ENCODE measurements at regions not wholly inside any gene's neighbourhood (a gene's known extent, or its start where the extent isn't known, plus 50 kb on each side); places are given as distances from the start of the nearest gene placed in this dataset.

DNA sequence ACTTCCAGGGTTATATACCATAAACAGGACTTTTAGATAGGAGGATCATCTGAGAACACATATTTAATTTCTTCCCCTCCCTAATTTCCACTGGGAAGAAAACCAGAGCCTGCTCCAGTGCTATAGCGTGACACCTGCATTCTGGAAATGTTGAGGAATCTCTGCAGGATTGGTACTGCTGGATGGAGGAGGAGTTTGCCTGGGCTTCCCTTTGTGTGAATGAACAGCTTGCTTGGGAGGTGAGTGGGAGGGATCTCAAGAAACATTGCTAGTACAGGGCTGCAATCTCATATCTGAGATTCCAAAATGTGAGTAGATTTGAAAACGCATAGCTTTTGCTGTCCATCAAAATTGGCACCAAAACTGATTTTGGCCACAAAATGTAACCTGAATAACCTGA is 295.9 kb upstream of the RGMA start:
- no peaks in the 10 kb centered on the region for H3K27me3 Mint-ChIP-seq (ENCODE audit: unreplicated experiment)
- TF ChIP-seq, protein P1, sequence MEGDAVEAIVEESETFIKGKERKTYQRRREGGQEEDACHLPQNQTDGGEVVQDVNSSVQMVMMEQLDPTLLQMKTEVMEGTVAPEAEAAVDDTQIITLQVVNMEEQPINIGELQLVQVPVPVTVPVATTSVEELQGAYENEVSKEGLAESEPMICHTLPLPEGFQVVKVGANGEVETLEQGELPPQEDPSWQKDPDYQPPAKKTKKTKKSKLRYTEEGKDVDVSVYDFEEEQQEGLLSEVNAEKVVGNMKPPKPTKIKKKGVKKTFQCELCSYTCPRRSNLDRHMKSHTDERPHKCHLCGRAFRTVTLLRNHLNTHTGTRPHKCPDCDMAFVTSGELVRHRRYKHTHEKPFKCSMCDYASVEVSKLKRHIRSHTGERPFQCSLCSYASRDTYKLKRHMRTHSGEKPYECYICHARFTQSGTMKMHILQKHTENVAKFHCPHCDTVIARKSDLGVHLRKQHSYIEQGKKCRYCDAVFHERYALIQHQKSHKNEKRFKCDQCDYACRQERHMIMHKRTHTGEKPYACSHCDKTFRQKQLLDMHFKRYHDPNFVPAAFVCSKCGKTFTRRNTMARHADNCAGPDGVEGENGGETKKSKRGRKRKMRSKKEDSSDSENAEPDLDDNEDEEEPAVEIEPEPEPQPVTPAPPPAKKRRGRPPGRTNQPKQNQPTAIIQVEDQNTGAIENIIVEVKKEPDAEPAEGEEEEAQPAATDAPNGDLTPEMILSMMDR (IDR thresholded peaks at IDR 0.05; ENCODE audit: unreplicated experiment), result no peak
- H3K36me3 Mint-ChIP-seq (ENCODE audit: insufficient read depth, unreplicated experiment), result no peaks in the 10 kb centered on the region
- no peaks in the 10 kb centered on the region for H3K9me3 Mint-ChIP-seq (ENCODE audit: low read depth, unreplicated experiment)
- intact Hi-C loops (cut with micrococcal nuclease; ENCODE audit: unreplicated experiment), result no loop called here
- no peak overlapping the region for H3K27ac Mint-ChIP-seq (ENCODE audit: unreplicated experiment)
- no peak overlapping the region for H3K4me3 Mint-ChIP-seq (ENCODE audit: low read depth, unreplicated experiment)
- BruUV-seq (replicated peaks), result no TSS peak
- CTCF ChIA-PET, result no interaction called here
- no peaks in the 10 kb centered on the region for H3K4me1 Mint-ChIP-seq (ENCODE audit: low read depth, unreplicated experiment)
- DNase-seq, result no peak

DNA sequence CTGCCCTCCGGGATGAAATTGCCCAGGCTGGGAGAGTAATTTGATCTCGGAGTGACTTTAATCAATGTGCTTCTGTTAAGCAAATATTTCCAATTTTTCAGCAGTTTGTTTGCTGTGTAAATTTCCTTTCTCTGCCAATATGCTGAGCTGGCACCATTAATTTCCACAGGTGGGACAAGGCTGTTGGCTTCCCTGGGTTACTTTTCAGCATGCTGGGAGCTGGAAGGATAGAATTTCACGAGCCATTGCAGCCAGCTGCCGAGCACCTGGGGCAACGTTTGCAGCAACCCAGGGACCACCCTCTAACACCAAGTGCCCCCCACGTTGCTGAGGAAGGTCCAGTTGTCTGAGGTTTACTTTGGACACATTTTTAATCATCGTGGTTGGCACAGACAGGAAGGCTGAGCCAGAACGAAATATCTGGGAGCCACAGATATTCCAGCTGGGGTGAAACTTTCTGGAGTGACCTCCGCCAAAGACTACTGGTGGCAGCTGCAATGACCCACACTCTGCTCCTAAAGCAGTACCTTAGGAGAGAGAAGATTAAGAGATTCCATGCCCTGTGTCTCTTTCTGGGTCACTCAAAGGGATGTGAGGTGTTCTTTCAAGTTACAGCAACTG is 293.3 kb upstream of the RGMA start:
- no peak for DNase-seq
- H3K36me3 Mint-ChIP-seq (ENCODE audit: insufficient read depth, unreplicated experiment), result no peaks in the 10 kb centered on the region
- H3K27me3 Mint-ChIP-seq (ENCODE audit: unreplicated experiment), result no peaks in the 10 kb centered on the region
- CTCF ChIA-PET, result interaction anchor here (0.7 kb wide), 1 partner anchor 1061 kb away, joined by 3 read pairs; no protein-coding TSS in a partner anchor
- intact Hi-C loops (cut with micrococcal nuclease; ENCODE audit: unreplicated experiment), result no loop called here
- H3K27ac Mint-ChIP-seq (ENCODE audit: unreplicated experiment), result no peak overlapping the region
- no peaks in the 10 kb centered on the region for H3K4me1 Mint-ChIP-seq (ENCODE audit: low read depth, unreplicated experiment)
- no TSS peak for BruUV-seq (replicated peaks)
- no peak overlapping the region for H3K4me3 Mint-ChIP-seq (ENCODE audit: low read depth, unreplicated experiment)
- TF ChIP-seq, protein P1 (IDR thresholded peaks at IDR 0.05; ENCODE audit: unreplicated experiment), result no peak
- H3K9me3 Mint-ChIP-seq (ENCODE audit: low read depth, unreplicated experiment), result no peaks in the 10 kb centered on the region

DNA sequence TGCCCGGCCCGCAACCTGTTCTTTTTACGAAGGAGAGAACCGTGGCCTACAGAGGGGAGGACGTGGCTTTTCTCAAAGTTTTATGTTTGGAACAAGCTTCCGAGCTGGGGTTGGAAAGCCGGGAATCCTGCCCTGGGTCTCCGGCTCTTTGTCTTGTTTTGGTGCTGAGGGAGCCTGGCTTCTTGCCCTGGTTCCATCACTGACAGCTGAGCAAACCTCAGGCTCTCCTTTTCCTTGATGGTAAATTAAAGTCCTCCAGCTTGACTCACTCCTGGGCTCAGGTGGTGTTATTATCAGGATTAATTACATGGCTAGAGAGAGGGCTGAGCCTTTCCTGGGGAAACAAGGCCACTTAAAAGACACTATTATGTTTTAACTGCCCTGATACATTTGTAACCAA is 289.5 kb upstream of the RGMA start:
- no TSS peak for BruUV-seq (replicated peaks)
- Mint-ChIP-seq H3K9me3 (ENCODE audit: low read depth, unreplicated experiment) (no peaks in the 10 kb centered on the region), H3K27ac (ENCODE audit: unreplicated experiment) (no peak overlapping the region), H3K27me3 (ENCODE audit: unreplicated experiment) (peaks cover 33% of the 10 kb centered on the region), H3K36me3 (ENCODE audit: insufficient read depth, unreplicated experiment) (no peaks in the 10 kb centered on the region), H3K4me3 (ENCODE audit: low read depth, unreplicated experiment) (no peak overlapping the region), H3K4me1 (ENCODE audit: low read depth, unreplicated experiment) (no peaks in the 10 kb centered on the region)
- DNase-seq, result no peak
- TF ChIP-seq, protein P1 (IDR thresholded peaks at IDR 0.05; ENCODE audit: unreplicated experiment), result no peak
- CTCF ChIA-PET, result no interaction called here
- intact Hi-C loops (cut with micrococcal nuclease; ENCODE audit: unreplicated experiment), result no loop called here

DNA sequence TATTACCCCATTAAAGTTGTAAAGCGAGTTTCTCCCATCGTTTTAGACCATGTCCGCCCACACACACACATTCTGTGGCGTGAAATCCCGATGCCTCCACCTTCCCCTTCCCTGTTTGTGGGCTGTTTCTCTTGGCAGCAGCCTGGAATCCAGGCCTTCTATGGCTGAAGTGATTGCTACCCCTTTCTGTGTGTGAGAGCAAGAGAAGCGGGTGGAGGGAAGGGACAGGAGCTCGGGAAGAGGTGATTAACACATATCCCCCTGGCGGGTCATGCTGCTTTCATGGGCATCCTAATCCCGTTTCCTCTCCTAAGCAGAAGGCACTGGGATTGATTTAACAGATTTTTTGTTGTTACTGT is 283.8 kb upstream of the RGMA start:
- no peaks in the 10 kb centered on the region for H3K9me3 Mint-ChIP-seq (ENCODE audit: low read depth, unreplicated experiment)
- H3K27ac Mint-ChIP-seq (ENCODE audit: unreplicated experiment), result no peak overlapping the region
- H3K27me3 Mint-ChIP-seq (ENCODE audit: unreplicated experiment), result peaks cover 48% of the 10 kb centered on the region
- no TSS peak for BruUV-seq (replicated peaks)
- DNase-seq, result no peak
- H3K4me3 Mint-ChIP-seq (ENCODE audit: low read depth, unreplicated experiment), result no peak overlapping the region
- CTCF ChIA-PET, result no interaction called here
- no peaks in the 10 kb centered on the region for H3K36me3 Mint-ChIP-seq (ENCODE audit: insufficient read depth, unreplicated experiment)
- TF ChIP-seq, protein P1 (IDR thresholded peaks at IDR 0.05; ENCODE audit: unreplicated experiment), result no peak
- intact Hi-C loops (cut with micrococcal nuclease; ENCODE audit: unreplicated experiment), result no loop called here
- H3K4me1 Mint-ChIP-seq (ENCODE audit: low read depth, unreplicated experiment), result no peaks in the 10 kb centered on the region
